Mammary epithelial cell (primary cell): ENCODE measurements at regions not wholly inside any gene's neighbourhood (a gene's known extent, or its start where the extent isn't known, plus 50 kb on each side); places are given as distances from the start of the nearest gene placed in this dataset.

Source experiments
- CTCF ChIP-seq, 2 donors: IDR thresholded peaks in 1 of 2; conservative IDR thresholded peaks in 1 of 2; 2 replicates each; pipeline ENCODE4 v1.5.1; 2011 to 2012; ENCODE audit warnings: inconsistent platforms in 2 of 2, low read length in 2 of 2, mild to moderate bottlenecking in 2 of 2, control low read depth in 1 of 2, low read depth in 1 of 2; ENCODE audit not compliant: insufficient read depth in 1 of 2; ENCODE audit errors: extremely low read depth in 1 of 2
- EZH2 ChIP-seq: IDR thresholded peaks from 2 replicates; pipeline ENCODE4 v1.6.1; 2012; ENCODE audit warnings: low read length, inconsistent platforms, borderline replicate concordance

GRCh38 chr3:152970851-152971250, 135.9 kb downstream of the P2RY1 start:
- no peak for TF ChIP-seq CTCF (conservative IDR thresholded peaks at IDR 0.05 in 1 of 2, IDR thresholded peaks at IDR 0.05 in 1 of 2; ENCODE audit: extremely low read depth in 1 of 2, insufficient read depth in 1 of 2, low read depth in 1 of 2, low read length in 2 of 2)
- no peak for TF ChIP-seq EZH2
